ENCODE measurements at regions not wholly inside any gene's neighbourhood (a gene's known extent, or its start where the extent isn't known, plus 50 kb on each side); places are given as distances from the start of the nearest gene placed in this dataset.

- TF ChIP-seq CTCF (IDR thresholded peaks at IDR 0.05) (no peak), POLR2A (IDR thresholded peaks at IDR 0.05) (no peak)
These were observed 624.2 kb downstream of the PCDH18 start for GRCh38 chr4:136908122-136908521.
